CD4-positive, alpha-beta T cell treated with Interferon gamma for 1 hour (primary cell): ENCODE measurements at regions not wholly inside any gene's neighbourhood (a gene's known extent, or its start where the extent isn't known, plus 50 kb on each side); places are given as distances from the start of the nearest gene placed in this dataset.
"Not testable (repeated sequence)": the region's sequence is repeated elsewhere in the genome, so short reads cannot be mapped to it uniquely, and the experiment has no call there.

ENCODE experiments used
- DNase-seq: peaks from one replicate; pipeline ENCODE4 v3.0.0-alpha.2; 2020

GRCh38 chr14:82636426-82636825 is 1102.8 kb upstream of the SEL1L start:
- DNase-seq = no peak

- DNase-seq = no peak
These were observed 1107.4 kb upstream of the SEL1L start for GRCh38 chr14:82641050-82641540.

- no peak for DNase-seq
These were observed 1108.8 kb upstream of the SEL1L start for GRCh38 chr14:82642425-82642824.

- no peak for DNase-seq
These were observed 1113.6 kb upstream of the SEL1L start for GRCh38 chr14:82647088-82647810.

- no peak for DNase-seq
These were observed 1122.1 kb upstream of the SEL1L start for GRCh38 chr14:82655770-82656169.

GRCh38 chr14:82657186-82657675 is 1123.6 kb upstream of the SEL1L start:
- DNase-seq = no peak

GRCh38 chr14:82661258-82661657 is 1127.6 kb upstream of the SEL1L start:
- DNase-seq = no peak

GRCh38 chr14:82667006-82667405 is 1133.4 kb upstream of the SEL1L start:
- DNase-seq = no peak

- DNase-seq = no peak
These were observed 1133.8 kb upstream of the SEL1L start for GRCh38 chr14:82667501-82667900.

GRCh38 chr14:82676403-82676802 is 1142.8 kb upstream of the SEL1L start:
- DNase-seq = no peak

- no peak for DNase-seq
These were observed 1156.3 kb upstream of the SEL1L start for GRCh38 chr14:82689948-82690347.

GRCh38 chr14:82691191-82691590 is 1157.5 kb upstream of the SEL1L start:
- not testable (repeated sequence) for DNase-seq

GRCh38 chr14:82694820-82695219 is 1161.2 kb upstream of the SEL1L start:
- no peak for DNase-seq

GRCh38 chr14:82704218-82704617 is 1170.6 kb upstream of the SEL1L start:
- no peak for DNase-seq

GRCh38 chr14:82710267-82710841 is 1176.7 kb upstream of the SEL1L start:
- DNase-seq = no peak

GRCh38 chr14:82719617-82720016 is 1186.0 kb upstream of the SEL1L start:
- DNase-seq = no peak

- DNase-seq = no peak
These were observed 1186.8 kb upstream of the SEL1L start for GRCh38 chr14:82720431-82720830.

GRCh38 chr14:82720946-82721345 is 1187.3 kb upstream of the SEL1L start:
- no peak for DNase-seq

GRCh38 chr14:82724316-82724715 is 1190.7 kb upstream of the SEL1L start:
- no peak for DNase-seq

- DNase-seq = no peak
These were observed 1191.6 kb upstream of the SEL1L start for GRCh38 chr14:82725213-82725612.

GRCh38 chr14:82731526-82731925 is 1197.9 kb upstream of the SEL1L start:
- DNase-seq = no peak

- DNase-seq = no peak
These were observed 1206.9 kb upstream of the SEL1L start for GRCh38 chr14:82740547-82740946.

GRCh38 chr14:82755476-82755875 is 1221.8 kb upstream of the SEL1L start:
- no peak for DNase-seq

- no peak for DNase-seq
These were observed 1222.3 kb upstream of the SEL1L start for GRCh38 chr14:82755923-82756322.

GRCh38 chr14:82757776-82758175 is 1224.1 kb upstream of the SEL1L start:
- DNase-seq = no peak
